ENCODE measurements at regions not wholly inside any gene's neighbourhood (a gene's known extent, or its start where the extent isn't known, plus 50 kb on each side); places are given as distances from the start of the nearest gene placed in this dataset.

DNA sequence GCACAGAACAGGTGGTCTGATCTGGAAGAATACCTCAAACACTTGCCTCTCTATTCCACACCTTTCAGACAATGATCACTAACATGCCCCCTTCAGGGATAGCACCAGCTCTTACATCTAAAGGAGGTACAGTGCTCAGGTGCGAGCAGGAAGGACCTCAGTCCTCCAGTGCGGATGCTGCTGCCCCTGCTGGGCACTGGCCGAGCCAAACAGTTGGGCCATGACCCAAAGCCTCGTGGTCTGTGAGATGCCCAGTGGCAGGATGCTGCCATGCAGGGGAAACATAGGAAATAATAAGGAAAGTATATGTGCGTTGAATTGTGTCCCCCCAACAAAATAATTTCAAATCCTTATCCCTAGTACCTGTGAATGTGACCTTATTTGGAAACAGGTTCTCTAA is 243.7 kb downstream of the NDUFA10 start:
- TF ChIP-seq, protein P1, sequence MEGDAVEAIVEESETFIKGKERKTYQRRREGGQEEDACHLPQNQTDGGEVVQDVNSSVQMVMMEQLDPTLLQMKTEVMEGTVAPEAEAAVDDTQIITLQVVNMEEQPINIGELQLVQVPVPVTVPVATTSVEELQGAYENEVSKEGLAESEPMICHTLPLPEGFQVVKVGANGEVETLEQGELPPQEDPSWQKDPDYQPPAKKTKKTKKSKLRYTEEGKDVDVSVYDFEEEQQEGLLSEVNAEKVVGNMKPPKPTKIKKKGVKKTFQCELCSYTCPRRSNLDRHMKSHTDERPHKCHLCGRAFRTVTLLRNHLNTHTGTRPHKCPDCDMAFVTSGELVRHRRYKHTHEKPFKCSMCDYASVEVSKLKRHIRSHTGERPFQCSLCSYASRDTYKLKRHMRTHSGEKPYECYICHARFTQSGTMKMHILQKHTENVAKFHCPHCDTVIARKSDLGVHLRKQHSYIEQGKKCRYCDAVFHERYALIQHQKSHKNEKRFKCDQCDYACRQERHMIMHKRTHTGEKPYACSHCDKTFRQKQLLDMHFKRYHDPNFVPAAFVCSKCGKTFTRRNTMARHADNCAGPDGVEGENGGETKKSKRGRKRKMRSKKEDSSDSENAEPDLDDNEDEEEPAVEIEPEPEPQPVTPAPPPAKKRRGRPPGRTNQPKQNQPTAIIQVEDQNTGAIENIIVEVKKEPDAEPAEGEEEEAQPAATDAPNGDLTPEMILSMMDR (IDR thresholded peaks at IDR 0.05) = no peak
- TF ChIP-seq POLR2A (IDR thresholded peaks at IDR 0.05) = no peak
- no peak for TF ChIP-seq POLR2AphosphoS5 (IDR thresholded peaks at IDR 0.05)
